HL-60/S4 treated with phorbol 12-myristate 13-acetate at 8.2 ng/mL for 4 days and 3 days (cell line): ENCODE measurements at regions not wholly inside any gene's neighbourhood (a gene's known extent, or its start where the extent isn't known, plus 50 kb on each side); places are given as distances from the start of the nearest gene placed in this dataset.

Experiments
- in situ Hi-C: fragments of 300-500 bp; cut with MboI; formaldehyde crosslinking; loops from 2 replicates; pipeline ENCODE4 v1.15.0; 2022; ENCODE audit warnings: low sequenced_read_pairs

DNA sequence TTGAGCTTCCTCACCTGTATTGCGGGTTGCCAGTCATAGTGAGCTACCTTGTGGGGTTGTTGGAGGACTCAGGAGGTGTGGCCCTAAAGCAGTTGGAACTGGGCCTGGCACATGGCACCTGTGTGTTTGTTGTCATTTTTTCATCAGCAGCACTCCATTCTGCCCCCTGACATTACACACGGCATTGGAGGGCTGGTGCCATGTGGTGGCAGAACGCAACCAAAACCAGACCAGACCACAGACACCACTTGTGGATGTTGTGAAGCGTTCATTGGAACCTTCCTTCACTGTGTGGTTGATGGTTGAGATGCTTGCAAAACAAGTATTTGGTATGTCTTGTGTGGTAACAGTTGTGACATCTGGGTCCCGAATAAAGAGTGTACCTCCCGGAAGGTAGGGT, 113.2 kb upstream of the ERCC6L2 start:
- in situ Hi-C loops, result no loop called here

DNA sequence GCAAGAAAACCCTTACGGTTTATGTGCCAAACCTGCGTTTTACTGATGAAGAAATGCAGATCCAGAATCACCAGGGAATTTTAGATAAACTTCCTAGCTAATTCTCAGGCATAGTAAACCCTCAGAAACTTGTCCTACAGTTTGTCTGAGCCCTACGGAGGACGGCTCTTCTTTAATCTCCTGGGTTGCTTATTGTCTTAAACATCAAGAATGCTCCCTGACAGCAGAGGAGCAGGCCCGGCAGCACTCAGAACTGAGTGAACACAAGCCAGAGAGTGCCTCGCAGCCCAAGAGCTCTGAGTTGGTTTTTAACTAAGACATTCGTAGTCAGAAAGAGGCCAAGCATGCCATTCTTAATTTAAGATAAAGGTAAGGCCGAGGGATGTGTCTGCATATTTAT, 114.7 kb upstream of the ERCC6L2 start:
- in situ Hi-C loops, result no loop called here

DNA sequence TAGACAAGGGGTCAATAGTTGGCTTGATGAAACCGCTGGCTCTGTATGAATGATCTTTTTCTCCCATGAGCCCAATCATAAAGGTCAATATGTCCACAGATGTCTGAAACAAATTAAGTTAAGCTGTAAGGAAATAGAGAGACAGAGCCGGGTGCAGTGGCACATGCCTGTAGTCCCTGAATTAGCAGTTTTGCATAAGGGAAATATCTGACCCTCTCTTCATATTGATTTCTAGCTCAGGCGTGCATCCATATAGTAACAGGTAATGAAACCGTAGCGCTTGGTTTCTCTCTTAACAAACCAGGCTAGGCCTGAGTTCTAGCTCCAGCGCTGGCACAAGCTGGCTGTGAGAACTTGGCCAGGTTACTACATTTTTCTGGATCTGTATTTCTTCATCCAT, 118.1 kb upstream of the ERCC6L2 start:
- in situ Hi-C loops, result no loop called here

DNA sequence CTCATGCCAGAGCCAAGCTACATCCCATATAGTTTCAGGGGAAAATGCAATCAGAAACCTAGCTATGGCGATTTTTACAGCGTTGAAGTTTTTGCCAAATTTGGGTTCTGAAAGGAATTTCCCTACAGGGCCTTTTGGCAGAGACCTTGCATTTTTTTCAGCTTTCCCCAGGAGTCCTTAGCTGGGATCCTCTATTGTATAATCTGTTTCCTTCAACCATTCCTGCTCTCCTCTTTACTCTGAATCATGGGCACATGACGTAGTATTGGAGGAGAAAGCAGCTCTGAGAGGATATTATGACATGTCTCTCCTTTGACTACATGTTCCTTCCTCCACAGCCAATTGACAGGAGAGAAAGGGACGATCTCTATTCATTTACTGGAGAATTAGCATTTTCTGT, 118.5 kb upstream of the ERCC6L2 start:
- in situ Hi-C loops, result no loop called here

DNA sequence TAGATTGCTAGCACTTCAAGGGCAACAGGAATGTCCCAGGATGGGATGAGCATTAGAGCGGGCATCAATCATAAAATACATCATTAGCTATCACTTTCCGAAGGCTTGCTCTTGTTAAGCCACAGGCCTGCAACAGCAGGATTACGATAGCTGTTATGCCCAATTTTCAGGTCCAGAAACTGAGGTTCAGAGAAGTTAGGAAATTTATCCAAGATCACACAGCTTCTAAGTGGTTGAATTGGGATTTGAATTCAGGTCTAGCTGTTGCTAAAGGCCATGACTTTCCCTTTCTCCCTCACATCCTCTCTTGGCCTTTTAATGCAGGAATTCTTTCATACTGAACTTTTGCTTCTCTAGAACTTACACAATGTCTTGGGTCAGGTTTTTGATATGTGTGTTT, 119.4 kb upstream of the ERCC6L2 start:
- in situ Hi-C loops, result no loop called here

DNA sequence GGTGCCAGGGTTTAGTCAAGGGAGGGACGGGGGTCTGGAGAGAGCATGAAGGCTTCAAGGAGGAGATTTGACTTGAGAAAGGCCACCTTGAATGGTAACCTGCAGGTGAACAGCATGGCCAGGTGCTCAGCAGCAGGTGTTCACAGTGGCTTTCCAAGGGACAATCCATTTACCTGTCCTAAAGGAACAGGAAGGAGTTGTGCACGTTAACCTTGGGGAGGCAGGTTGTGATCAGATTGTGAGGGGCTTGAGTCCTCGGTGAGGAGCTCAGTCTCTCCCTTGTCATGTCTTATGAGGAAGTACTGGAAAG, 120.1 kb upstream of the ERCC6L2 start:
- in situ Hi-C loops, result no loop called here

DNA sequence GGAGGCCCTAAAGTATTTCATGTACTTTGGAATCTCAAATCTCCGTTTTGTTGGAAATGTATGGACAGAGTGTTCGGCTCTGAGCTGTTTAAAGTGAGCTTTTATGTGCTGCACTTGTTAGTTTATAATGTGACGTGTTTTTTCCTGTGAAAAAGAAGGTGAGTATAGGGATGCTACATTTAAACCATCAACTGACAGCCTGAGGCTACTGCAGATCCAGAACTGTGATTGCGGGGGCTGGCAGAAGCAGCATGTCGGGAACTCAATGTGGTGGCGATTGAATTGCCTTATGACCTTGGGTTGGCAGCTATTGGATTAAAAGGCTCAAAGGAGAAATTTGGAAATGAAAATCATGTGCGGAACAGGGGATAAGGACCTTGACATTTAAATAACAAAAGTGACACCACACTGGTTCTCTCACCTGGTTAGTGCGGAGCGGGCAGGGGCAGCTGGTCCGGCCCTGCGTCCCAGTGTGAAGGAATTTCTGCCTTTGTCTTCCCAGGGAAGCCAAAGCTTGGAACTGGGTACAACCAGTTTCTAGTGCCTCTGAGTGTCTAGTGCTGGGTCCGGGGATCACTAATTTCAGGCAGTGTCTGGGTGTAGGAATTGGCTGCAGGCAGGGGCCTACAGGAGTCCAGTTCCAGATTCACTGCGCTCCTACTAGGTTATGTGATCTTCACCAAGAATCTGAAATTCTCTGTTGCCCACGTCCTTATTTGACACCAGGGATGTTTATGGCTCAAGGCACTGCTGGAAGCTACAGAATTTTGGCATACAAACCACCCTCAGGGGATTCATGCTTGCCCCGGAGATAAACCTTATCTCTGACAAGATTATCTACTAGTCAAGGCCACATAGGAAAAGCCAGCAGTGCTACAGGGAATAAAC, 120.7 kb upstream of the ERCC6L2 start:
- in situ Hi-C loops, result no loop called here

DNA sequence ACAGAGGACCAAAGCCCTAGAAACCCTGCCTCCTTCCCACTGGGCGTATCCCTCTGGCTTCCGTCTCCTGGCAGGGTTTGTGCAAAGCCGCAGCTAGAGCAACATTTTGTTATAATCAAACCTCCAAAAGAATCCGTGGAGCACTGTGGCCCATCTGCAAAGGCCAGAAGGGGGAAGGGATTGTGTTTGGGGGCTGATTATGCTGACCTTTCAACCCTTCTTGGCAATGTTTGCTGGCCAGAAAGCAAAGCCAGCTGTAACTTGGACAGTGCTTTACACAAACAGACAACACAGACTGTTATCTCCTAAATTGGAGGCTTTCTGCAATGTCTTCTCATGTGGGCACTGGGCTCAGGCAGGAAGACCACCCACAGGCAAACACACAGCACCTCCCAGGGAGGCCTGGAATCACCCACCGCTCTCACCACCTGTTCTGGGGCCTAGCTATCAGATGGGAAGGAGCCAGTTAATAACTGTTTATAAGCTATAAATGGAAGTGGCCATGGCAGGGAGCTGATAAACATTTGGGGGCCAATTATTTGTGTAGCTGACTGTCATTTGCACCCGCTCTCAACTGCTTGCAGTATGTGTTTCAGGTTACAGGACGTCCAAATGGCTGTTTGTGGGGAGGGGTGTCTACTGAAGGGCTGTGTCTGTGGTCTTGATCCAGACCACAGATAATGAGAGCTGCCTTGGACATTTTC, 121.6 kb upstream of the ERCC6L2 start:
- in situ Hi-C loops, result no loop called here

DNA sequence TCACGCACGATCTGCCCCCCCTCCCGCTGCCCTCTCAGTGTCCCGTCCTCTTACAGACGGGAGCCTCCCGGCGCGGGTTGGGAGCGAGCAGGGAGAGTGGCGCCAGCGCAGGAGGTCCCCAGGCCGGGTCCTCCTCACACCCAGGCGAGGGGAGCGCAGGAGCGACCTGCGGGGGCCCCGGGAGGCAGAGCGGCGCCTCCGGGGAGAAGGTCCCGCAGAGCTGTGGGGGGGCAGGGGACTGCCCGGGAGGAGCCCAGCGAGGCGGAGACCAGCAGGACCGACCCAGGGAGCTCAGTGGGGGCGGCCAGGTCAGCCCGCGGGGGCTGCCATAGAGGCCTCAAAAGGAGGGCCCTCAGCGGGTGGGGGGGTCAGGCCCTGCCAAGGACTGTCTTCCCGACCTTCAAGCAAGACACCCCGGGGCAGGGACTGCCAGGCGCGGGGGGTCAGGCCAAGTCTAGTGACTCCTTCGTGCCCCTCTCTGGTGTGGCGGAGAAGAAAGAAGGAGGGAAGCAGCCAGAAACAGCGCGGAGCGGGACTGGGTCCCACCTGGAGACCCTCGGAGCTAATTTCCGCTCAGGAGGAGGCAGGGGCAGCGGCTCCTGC, 123.3 kb upstream of the ERCC6L2 start:
- in situ Hi-C loops, result no loop called here

DNA sequence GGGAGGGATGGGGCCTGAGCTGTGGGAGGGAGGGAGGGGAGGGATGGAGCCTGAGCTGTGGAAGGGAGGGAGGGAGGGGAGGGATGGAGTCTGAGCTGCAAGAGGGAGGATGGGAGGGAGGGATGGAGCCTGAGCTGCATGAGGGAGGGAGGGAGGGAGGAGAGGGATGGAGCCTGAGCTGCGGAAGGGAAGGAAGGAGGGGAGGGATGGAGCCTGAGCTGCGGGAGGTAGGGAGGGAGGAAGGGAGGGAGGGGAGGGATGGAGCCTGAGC, 124.0 kb upstream of the ERCC6L2 start:
- in situ Hi-C loops, result no loop called here

DNA sequence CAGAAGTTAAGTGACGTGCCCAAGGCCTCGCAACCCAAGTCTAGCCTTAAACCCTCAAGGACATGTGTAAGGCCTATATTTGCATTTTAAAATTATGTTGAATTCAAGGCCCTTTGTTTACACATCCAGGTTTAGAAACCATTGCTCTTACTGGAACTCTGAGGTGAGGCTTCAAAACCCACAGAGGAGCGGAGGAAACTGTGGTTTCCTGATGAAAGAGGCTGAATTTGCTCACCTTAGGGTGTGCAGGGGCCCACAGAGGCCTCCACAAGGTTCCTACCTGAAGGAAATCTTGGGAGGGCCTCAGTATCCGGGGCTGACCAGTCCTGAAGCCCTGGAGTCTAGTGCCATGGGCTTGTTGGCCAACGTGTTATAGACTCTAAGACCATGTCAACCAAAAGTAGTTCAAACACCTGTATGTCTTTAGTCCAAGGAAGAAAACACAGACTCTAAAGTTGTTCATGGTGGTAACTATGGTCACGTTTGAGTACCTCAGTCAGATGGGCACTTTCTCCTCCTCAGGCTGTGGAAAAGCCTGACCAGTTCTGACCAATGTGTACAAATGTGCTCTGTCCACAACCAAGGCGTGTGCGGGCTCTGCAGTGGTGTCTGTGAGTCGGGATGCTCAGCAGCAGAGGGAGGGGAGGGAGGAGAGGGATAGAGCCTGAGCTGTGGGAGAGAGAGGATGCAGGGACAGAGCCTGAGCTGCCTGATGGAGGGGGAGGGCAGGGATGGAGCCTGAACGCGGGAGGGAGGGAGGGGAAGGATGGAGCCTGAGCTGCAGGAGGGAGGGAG, 124.6 kb upstream of the ERCC6L2 start:
- in situ Hi-C loops, result no loop called here

DNA sequence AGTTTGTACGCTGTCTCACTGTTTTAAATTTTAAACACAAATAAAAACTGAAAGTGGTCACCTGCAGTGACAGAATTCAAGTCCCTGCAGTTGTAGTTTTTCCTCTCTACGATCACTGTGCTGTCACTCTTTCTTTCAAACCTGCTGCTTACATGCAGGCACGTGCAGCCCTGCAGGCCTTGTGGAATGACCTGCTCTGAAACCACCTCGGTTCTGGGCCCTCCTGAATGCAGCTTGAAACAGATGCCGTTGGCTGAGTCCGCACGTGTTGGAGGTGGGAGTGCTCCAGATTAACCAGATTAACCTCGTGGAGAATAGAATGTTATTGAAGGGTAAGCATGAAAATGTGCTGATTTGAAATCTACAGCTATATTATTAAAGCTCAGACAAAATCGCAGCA, 126.0 kb upstream of the ERCC6L2 start:
- in situ Hi-C loops, result loop anchor here (25.0 kb wide), 1 partner anchor 463 kb away; no protein-coding TSS in a partner anchor

DNA sequence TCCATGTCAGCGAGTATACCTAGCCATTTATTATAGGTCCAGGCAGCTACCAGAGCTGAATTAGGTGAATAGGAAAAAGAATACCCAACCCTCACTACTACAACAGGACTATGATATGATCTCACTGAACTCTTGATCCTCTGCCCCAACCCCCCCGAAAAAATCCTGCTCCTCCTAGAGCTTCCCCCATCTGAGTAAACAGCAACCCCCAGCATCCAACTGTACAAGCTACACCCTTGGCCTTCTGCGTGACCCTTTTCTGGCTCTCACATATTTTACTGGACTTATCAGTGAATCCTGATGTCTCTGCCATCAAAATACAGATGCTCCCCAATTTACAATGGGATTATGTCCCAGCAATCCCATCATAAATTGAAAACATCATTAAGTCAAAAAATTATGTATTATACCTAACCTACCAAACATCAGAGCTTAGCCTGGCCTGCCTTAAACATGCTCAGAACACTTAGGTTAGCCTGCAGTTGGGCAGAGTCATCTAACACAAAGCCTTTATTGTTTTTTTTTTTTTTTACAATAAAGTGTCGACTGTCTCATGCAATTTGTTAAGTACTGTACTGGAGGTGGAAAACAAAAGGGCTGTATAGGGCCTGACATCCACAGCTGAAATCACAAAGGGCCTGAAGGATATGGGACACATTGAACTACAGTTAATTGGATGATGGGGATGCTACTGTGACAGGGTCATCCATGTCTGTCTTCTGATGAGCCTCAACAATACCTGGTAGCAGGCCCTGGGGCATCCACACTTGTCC, 128.9 kb upstream of the ERCC6L2 start:
- in situ Hi-C loops, result loop anchor here (25.0 kb wide), 1 partner anchor 466 kb away; no protein-coding TSS in a partner anchor

DNA sequence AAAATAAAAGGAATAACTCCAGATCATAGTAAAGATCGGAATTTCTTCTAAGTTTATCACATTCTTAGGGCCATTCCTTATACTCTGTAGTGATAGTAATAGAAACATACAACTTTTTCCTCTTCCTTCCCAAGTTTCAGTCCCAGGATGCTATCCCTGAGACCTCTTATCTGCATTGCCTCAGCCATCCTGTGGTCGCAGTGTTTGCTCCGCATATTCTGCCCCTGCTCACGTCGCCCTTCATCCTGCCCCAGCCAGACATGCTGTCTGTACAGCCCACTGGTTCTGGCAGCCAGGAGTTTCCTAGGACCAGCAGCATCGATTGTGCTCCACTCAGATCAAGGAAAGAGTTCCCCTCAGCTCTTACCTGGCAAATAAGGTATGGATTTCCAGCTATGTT, 132.7 kb upstream of the ERCC6L2 start:
- in situ Hi-C loops, result loop anchor here (25.0 kb wide), 1 partner anchor 469 kb away; no protein-coding TSS in a partner anchor

DNA sequence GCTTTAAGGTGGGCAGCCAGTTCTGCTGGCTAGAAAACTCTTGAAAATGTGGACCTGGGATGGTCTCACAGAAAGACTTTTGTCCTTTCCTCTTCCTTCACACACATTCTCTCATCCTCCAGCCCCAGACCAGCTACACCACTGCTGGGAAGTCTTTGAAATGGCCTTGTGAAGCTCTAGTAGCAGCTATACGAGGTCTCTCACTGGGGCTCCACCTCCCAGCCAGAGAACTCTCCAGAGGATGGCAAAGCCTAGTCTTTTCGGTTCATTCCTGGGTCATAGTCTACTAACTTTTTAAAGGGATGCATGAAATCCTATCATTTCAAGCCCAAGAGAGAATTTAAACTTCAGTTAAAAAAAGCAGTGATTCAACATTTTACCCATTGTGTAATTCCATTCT, 133.9 kb upstream of the ERCC6L2 start:
- in situ Hi-C loops, result loop anchor here (25.0 kb wide), 1 partner anchor 471 kb away; no protein-coding TSS in a partner anchor

DNA sequence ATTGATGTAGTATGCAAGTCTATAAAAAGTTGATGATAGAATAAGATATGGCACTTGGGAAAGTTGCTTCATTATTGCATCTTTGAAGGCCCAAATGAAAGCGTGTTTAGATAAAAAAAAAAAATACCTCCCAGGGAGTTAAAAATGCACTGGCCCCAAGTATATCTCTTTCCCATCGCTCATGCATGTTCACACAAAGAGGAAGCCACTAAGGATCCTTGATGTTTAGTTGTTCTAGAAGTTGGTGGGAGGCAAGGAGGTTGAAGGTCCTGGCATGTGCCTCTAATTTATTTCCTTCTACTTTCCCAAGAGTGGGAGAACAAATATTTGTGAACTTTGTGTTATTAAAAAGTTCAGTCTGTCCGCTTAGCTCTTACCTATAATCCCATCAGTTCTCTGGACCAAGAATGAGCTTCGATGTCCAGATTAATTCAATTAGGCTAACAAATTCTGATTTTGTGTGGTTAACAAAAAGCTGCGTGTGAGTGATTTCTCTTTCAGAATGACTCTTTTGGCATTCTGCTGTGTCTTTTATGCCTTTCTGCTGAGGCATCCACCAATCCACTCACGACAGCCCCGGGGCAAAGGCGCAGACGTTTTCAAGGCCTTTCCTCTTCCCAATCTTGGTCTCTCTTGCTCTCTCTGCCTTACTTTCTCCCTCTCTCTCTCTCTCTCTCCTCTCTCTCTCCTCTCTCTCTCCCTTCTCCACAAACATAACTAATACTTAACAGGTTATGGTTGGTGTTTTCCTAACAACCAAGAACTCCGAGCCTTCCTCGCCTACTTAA, 135.1 kb upstream of the ERCC6L2 start:
- in situ Hi-C loops, result loop anchor here (25.0 kb wide), 1 partner anchor 472 kb away; no protein-coding TSS in a partner anchor

DNA sequence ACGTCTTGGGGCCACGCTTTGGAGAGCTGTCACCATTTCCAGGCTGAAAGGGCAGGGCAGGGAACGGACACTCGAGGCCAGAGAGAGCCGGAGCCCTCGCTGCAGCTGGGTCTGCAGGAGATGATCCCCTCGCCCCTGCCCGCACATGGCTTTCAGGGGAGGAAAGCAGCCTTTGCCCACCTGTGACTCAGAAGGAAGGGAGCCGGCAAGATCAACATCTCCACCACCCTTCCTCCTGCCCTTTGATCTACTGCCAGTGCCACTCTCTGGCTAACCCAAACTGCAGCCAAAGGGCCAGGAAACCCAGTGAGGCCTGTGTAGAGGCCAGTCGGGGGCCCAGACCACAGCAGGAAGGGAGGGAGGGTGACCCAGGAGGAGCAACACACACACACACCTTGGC, 137.1 kb upstream of the ERCC6L2 start:
- in situ Hi-C loops, result loop anchor here (25.0 kb wide), 1 partner anchor 474 kb away; no protein-coding TSS in a partner anchor

DNA sequence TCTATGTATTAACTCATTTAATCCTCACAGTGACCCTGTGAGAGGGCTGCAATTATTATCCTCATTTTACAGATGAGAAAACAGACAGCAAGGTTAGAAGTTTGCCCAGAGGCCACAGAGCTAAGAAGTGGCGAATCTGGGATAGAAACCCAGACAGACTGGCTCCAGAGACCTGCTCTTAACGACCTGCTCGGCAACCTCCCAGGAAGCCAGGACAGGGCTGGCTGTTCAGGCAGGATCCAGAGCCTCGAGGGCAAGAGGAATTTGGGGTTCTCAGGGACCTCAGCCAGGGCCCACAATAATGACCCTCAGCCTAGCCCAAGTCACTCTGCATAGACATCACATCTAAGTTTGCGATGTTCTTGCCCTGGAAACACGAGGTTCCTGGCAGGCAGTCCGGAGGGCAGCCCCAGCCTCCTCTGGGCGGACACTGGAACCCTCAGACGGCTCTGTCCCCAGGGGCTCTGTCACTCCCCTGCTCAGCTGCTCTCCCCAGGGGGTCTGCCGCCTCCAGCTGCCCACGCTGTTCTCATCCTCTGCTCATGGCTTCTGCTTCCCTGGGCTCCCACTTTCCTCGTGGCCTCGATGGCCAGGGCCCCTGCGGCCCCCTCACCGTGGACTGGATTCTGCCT, 138.5 kb upstream of the ERCC6L2 start:
- in situ Hi-C loops, result loop anchor here (25.0 kb wide), 1 partner anchor 475 kb away; no protein-coding TSS in a partner anchor

DNA sequence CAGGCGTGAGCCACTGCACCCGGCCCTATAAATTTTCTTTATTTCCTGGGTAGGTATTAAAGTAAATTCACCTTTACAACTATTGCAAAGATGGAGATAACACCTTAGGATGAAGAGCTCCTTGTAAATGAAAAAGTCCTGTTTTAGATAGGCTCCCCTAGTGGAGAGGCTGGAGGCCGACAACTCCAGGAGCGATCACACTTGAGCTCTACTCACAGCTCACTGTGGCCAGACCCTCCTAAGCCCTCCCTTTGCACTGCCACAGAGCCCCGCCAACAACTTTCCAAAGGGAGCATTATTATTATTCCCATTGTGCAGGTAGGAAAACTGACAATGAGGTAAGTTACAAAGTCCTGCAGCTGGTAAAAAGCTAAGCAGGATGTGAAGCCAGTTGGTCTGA, 139.1 kb upstream of the ERCC6L2 start:
- in situ Hi-C loops, result loop anchor here (25.0 kb wide), 1 partner anchor 476 kb away; no protein-coding TSS in a partner anchor
